ENCODE measurements at regions not wholly inside any gene's neighbourhood (a gene's known extent, or its start where the extent isn't known, plus 50 kb on each side); places are given as distances from the start of the nearest gene placed in this dataset.

- H3K4me3 ChIP-seq (ENCODE audit: low read length): no peak overlapping the region
- no peaks in the 10 kb centered on the region for H3F3A ChIP-seq (ENCODE audit: insufficient read depth, low read length, poor library complexity, severe bottlenecking)
- H3K9me3 ChIP-seq (ENCODE audit: low read length): no peaks in the 10 kb centered on the region
- no peaks in the 10 kb centered on the region for H3K36me3 ChIP-seq (ENCODE audit: insufficient read depth, low read length)
- TF ChIP-seq SMC3 (conservative IDR thresholded peaks at IDR 0.05; ENCODE audit: poor library complexity) (no peak), POLR2AphosphoS5 (IDR thresholded peaks at IDR 0.05) (no peak), MXI1 (conservative IDR thresholded peaks at IDR 0.05; ENCODE audit: poor library complexity, severe bottlenecking) (no peak), CTCF (IDR thresholded peaks at IDR 0.05; ENCODE audit: poor library complexity, severe bottlenecking) (no peak), REST (IDR thresholded peaks at IDR 0.05; ENCODE audit: borderline replicate concordance) (no peak), TAF1 (IDR thresholded peaks at IDR 0.05; ENCODE audit: low read depth) (no peak), EZH2 (IDR thresholded peaks at IDR 0.05; ENCODE audit: borderline replicate concordance, insufficient read depth, low read length, poor library complexity, severe bottlenecking) (no peak), EP300 (conservative IDR thresholded peaks at IDR 0.05; ENCODE audit: poor library complexity, severe bottlenecking) (no peak), RAD21 (conservative IDR thresholded peaks at IDR 0.05) (no peak)
- H3K79me2 ChIP-seq (replicated peaks; ENCODE audit: insufficient read depth, low read length): no peaks in the 10 kb centered on the region
- no peak overlapping the region for H3K27ac ChIP-seq (ENCODE audit: low read length)
- no peak overlapping the region for H2AFZ ChIP-seq (ENCODE audit: low read depth, low read length)
- no peaks in the 10 kb centered on the region for H4K20me1 ChIP-seq (ENCODE audit: insufficient read depth)
- no peaks in the 10 kb centered on the region for H3K27me3 ChIP-seq (ENCODE audit: insufficient read depth, low read depth, low read length)
- H3K4me2 ChIP-seq (ENCODE audit: low read length): no peak overlapping the region
- H3K9me2 ChIP-seq (ENCODE audit: insufficient read depth, low read length): no peaks in the 10 kb centered on the region
- H3K9ac ChIP-seq (ENCODE audit: low read length): no peak overlapping the region
Measured at GRCh38 chr1:81650776-81651175, 150.0 kb upstream of the ADGRL2 start.

GRCh38 chr1:81635816-81636215 lies 164.9 kb upstream of the ADGRL2 start:
- Histone ChIP-seq H3K27me3 (ENCODE audit: insufficient read depth, low read depth, low read length) (no peaks in the 10 kb centered on the region), H3K9me3 (ENCODE audit: low read length) (no peaks in the 10 kb centered on the region), H3K9me2 (ENCODE audit: insufficient read depth, low read length) (no peaks in the 10 kb centered on the region), H4K20me1 (ENCODE audit: insufficient read depth) (no peaks in the 10 kb centered on the region), H3K4me3 (ENCODE audit: low read length) (no peak overlapping the region), H3K79me2 (replicated peaks; ENCODE audit: insufficient read depth, low read length) (no peaks in the 10 kb centered on the region), H3F3A (ENCODE audit: insufficient read depth, low read length, poor library complexity, severe bottlenecking) (no peaks in the 10 kb centered on the region), H3K4me2 (ENCODE audit: low read length) (no peak overlapping the region), H3K36me3 (ENCODE audit: insufficient read depth, low read length) (no peaks in the 10 kb centered on the region), H3K27ac (ENCODE audit: low read length) (no peak overlapping the region), H3K9ac (ENCODE audit: low read length) (no peak overlapping the region), H2AFZ (ENCODE audit: low read depth, low read length) (no peak overlapping the region)
- TF ChIP-seq REST (IDR thresholded peaks at IDR 0.05; ENCODE audit: borderline replicate concordance) (no peak), MXI1 (conservative IDR thresholded peaks at IDR 0.05; ENCODE audit: poor library complexity, severe bottlenecking) (no peak), POLR2AphosphoS5 (IDR thresholded peaks at IDR 0.05) (no peak), EZH2 (IDR thresholded peaks at IDR 0.05; ENCODE audit: borderline replicate concordance, insufficient read depth, low read length, poor library complexity, severe bottlenecking) (no peak), EP300 (conservative IDR thresholded peaks at IDR 0.05; ENCODE audit: poor library complexity, severe bottlenecking) (no peak), SMC3 (conservative IDR thresholded peaks at IDR 0.05; ENCODE audit: poor library complexity) (no peak), CTCF (IDR thresholded peaks at IDR 0.05; ENCODE audit: poor library complexity, severe bottlenecking) (no peak), RAD21 (conservative IDR thresholded peaks at IDR 0.05) (no peak), TAF1 (IDR thresholded peaks at IDR 0.05; ENCODE audit: low read depth) (no peak)

All from neural cell (in vitro differentiated cells).